Mucosa of stomach (tissue), 1 donor: ENCODE measurements at regions not wholly inside any gene's neighbourhood (a gene's known extent, or its start where the extent isn't known, plus 50 kb on each side); places are given as distances from the start of the nearest gene placed in this dataset.

ENCODE experiments used
- H3K27me3 ChIP-seq: one replicate; pipeline ENCODE4 v1.7.0; 2013; ENCODE audit warnings: mild to moderate bottlenecking, low read length; ENCODE audit not compliant: control insufficient read depth, insufficient read depth
- H3K36me3 ChIP-seq: one replicate; pipeline ENCODE4 v1.7.0; 2013; ENCODE audit warnings: low read length; ENCODE audit not compliant: control insufficient read depth, insufficient read depth
- H3K4me1 ChIP-seq: one replicate; pipeline ENCODE4 v1.7.0; 2013; ENCODE audit warnings: mild to moderate bottlenecking, low read length; ENCODE audit not compliant: control insufficient read depth, insufficient read depth
- H3K4me3 ChIP-seq: one replicate; pipeline ENCODE4 v1.7.0; 2013; ENCODE audit warnings: low read length
- H3K9ac ChIP-seq: one replicate; pipeline ENCODE4 v1.7.0; 2013; ENCODE audit warnings: mild to moderate bottlenecking, low read length, moderate library complexity
- H3K9me3 ChIP-seq: one replicate; pipeline ENCODE4 v1.7.0; 2013; ENCODE audit warnings: mild to moderate bottlenecking, low read length, moderate library complexity; ENCODE audit not compliant: control insufficient read depth
- donor health status: Pancreatic carcinoma.

GRCh38 chr7:42315103-42315502 lies 78.1 kb upstream of the GLI3 start:
- H3K27me3 ChIP-seq: no peaks in the 10 kb centered on the region
- no peaks in the 10 kb centered on the region for H3K9me3 ChIP-seq
- H3K36me3 ChIP-seq: no peaks in the 10 kb centered on the region
- H3K4me1 ChIP-seq: no peaks in the 10 kb centered on the region
- H3K4me3 ChIP-seq: no peak overlapping the region
- H3K9ac ChIP-seq: no peak overlapping the region

GRCh38 chr7:42314696-42315095 lies 77.7 kb upstream of the GLI3 start:
- Histone ChIP-seq H3K27me3 (no peaks in the 10 kb centered on the region), H3K36me3 (no peaks in the 10 kb centered on the region), H3K4me3 (no peak overlapping the region), H3K4me1 (no peaks in the 10 kb centered on the region), H3K9me3 (no peaks in the 10 kb centered on the region), H3K9ac (no peak overlapping the region)

- no peaks in the 10 kb centered on the region for H3K27me3 ChIP-seq
- H3K9me3 ChIP-seq: no peaks in the 10 kb centered on the region
- H3K9ac ChIP-seq: no peak overlapping the region
- H3K36me3 ChIP-seq: no peaks in the 10 kb centered on the region
- no peak overlapping the region for H3K4me3 ChIP-seq
- H3K4me1 ChIP-seq: no peaks in the 10 kb centered on the region
These were observed 74.2 kb upstream of the GLI3 start for GRCh38 chr7:42311195-42311594.

GRCh38 chr7:42292991-42293521 lies 56.0 kb upstream of the GLI3 start:
- no peaks in the 10 kb centered on the region for H3K4me1 ChIP-seq
- no peaks in the 10 kb centered on the region for H3K36me3 ChIP-seq
- no peak overlapping the region for H3K9ac ChIP-seq
- no peaks in the 10 kb centered on the region for H3K27me3 ChIP-seq
- H3K9me3 ChIP-seq: no peaks in the 10 kb centered on the region
- H3K4me3 ChIP-seq: no peak overlapping the region

- no peak overlapping the region for H3K9ac ChIP-seq
- no peaks in the 10 kb centered on the region for H3K27me3 ChIP-seq
- H3K4me3 ChIP-seq: no peak overlapping the region
- H3K9me3 ChIP-seq: no peaks in the 10 kb centered on the region
- H3K4me1 ChIP-seq: no peaks in the 10 kb centered on the region
- H3K36me3 ChIP-seq: no peaks in the 10 kb centered on the region
These were observed 52.5 kb upstream of the GLI3 start for GRCh38 chr7:42289473-42289872.
